Mucosa of rectum (tissue), 2 donors: ENCODE measurements at regions not wholly inside any gene's neighbourhood (a gene's known extent, or its start where the extent isn't known, plus 50 kb on each side); places are given as distances from the start of the nearest gene placed in this dataset.

ENCODE experiments used
- H3K27ac ChIP-seq, 2 donors: one replicate each; pipeline ENCODE4 v1.7.0; 2013; ENCODE audit warnings: inconsistent platforms in 2 of 2, low read depth in 2 of 2, low read length in 2 of 2
- H3K27me3 ChIP-seq, 2 donors: one replicate each; pipeline ENCODE4 v1.7.0; 2013; ENCODE audit warnings: low read length in 2 of 2; ENCODE audit not compliant: control insufficient read depth in 2 of 2, insufficient read depth in 2 of 2
- H3K36me3 ChIP-seq, 2 donors: one replicate each; pipeline ENCODE4 v1.7.0; 2013; ENCODE audit warnings: low read length in 2 of 2; ENCODE audit not compliant: control insufficient read depth in 2 of 2, insufficient read depth in 2 of 2
- H3K4me1 ChIP-seq, 2 donors: one replicate each; pipeline ENCODE4 v1.7.0; 2013; ENCODE audit warnings: low read length in 2 of 2, mild to moderate bottlenecking in 1 of 2; ENCODE audit not compliant: control insufficient read depth in 2 of 2, insufficient read depth in 2 of 2
- H3K4me3 ChIP-seq, 2 donors: one replicate each; pipeline ENCODE4 v1.7.0; 2013; ENCODE audit warnings: low read length in 2 of 2
- H3K9ac ChIP-seq, 2 donors: one replicate each; pipeline ENCODE4 v1.7.0; 2013; ENCODE audit warnings: low read length in 2 of 2, low read depth in 1 of 2, mild to moderate bottlenecking in 1 of 2
- H3K9me3 ChIP-seq, 2 donors: one replicate each; pipeline ENCODE4 v1.7.0; 2013; ENCODE audit warnings: low read length in 2 of 2; ENCODE audit not compliant: control insufficient read depth in 2 of 2
- donor health status: healthy.
- donor health status: Normal muscosa, but diverticular disease.

DNA sequence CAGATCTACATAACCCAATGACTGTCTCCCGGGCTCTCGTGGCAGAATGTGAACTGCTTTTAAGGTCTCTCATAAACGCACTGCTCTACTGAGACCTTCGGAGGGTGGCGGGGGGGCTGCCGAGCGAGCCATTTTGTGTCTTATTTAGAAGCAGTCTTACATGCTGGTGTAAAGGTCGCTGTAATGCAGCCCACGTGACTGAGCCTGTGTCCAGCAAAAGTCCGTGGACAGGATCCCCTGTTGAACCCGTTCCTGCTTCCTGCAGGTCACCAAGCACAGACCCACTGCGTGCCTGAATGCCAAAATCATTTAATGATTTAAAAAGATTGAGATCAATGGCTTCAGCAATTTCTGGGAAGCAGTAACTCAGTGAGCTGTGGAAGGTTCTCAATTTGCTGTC lies 415.9 kb downstream of the BCOR start:
- H3K27ac ChIP-seq, result no peak overlapping the region
- H3K4me1 ChIP-seq, result no peaks in the 10 kb centered on the region
- no peaks in the 10 kb centered on the region for H3K36me3 ChIP-seq
- H3K9me3 ChIP-seq, result no peaks in the 10 kb centered on the region
- H3K27me3 ChIP-seq, result peaks cover 0 to 6% of the 10 kb centered on the region in 2 donors
- H3K4me3 ChIP-seq, result no peak overlapping the region
- no peak overlapping the region for H3K9ac ChIP-seq

- no peaks in the 10 kb centered on the region for H3K4me1 ChIP-seq
- H3K9ac ChIP-seq, result no peak overlapping the region
- H3K4me3 ChIP-seq, result no peak overlapping the region
- H3K27ac ChIP-seq, result no peak overlapping the region
- no peaks in the 10 kb centered on the region for H3K9me3 ChIP-seq
- H3K36me3 ChIP-seq, result no peaks in the 10 kb centered on the region
- H3K27me3 ChIP-seq, result peaks cover 0 to 12% of the 10 kb centered on the region in 2 donors
Observed at GRCh38 chrX:39682778-39683177, 415.0 kb downstream of the BCOR start.

GRCh38 chrX:39688219-39688575 lies 409.6 kb downstream of the BCOR start:
- Histone ChIP-seq H3K9me3 (no peaks in the 10 kb centered on the region), H3K9ac (peak overlapping the region in 1 of 2 donors; percentile 51), H3K36me3 (no peaks in the 10 kb centered on the region), H3K4me3 (peak overlapping the region; percentile 7 to 25), H3K4me1 (peaks cover 3 to 6% of the 10 kb centered on the region in 2 donors), H3K27me3 (peaks cover 8% of the 10 kb centered on the region in 2 donors), H3K27ac (peak overlapping the region in 1 of 2 donors; percentile 13)

DNA sequence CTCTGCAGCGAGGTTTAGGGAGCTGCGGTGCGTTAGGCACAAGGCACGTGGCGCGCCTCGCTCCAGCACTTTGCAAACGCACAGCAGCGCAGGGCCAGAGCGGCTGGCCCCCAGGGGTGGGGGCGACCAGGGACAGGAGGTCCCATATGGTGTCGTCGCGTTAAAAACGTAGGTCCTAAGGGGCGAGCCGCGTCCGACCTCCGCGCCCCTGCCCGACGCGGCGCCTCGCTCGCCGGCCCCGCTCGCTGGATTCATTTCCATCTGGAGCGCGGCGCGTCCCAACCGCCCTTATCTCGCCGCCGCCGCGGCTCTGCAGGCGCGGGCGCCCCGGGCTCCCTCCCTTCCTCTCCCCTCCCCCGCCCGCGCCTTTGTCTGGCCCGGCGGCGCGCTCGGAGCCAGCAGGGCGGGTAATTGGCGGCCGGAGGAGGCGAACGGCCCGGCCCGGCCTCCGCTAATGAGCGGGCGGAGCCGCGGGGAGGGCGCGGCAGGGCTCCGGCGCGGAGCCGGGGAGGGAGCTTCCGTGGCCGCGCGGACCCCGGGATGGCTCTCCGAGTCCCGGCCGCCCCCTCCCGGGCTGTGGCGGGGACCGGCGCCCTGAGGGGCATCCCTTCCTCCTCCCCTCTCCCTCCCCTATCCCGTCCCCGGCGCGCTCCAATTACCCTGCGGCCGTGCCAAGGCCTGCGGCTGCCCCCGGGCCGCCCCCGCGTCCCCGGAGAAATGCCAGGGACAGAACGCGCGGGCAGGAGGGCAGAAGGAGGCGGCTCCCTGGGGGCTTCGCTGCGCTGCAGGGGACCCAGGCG lies 409.0 kb downstream of the BCOR start:
- Histone ChIP-seq H3K9ac (peak overlapping the region in 1 of 2 donors; percentile 58), H3K9me3 (no peaks in the 10 kb centered on the region), H3K4me1 (peaks cover 3 to 6% of the 10 kb centered on the region in 2 donors), H3K36me3 (no peaks in the 10 kb centered on the region), H3K4me3 (peak overlapping the region; percentile 33 to 44), H3K27me3 (peaks cover 8% of the 10 kb centered on the region in 2 donors), H3K27ac (peak overlapping the region; percentile 9 to 13)

DNA sequence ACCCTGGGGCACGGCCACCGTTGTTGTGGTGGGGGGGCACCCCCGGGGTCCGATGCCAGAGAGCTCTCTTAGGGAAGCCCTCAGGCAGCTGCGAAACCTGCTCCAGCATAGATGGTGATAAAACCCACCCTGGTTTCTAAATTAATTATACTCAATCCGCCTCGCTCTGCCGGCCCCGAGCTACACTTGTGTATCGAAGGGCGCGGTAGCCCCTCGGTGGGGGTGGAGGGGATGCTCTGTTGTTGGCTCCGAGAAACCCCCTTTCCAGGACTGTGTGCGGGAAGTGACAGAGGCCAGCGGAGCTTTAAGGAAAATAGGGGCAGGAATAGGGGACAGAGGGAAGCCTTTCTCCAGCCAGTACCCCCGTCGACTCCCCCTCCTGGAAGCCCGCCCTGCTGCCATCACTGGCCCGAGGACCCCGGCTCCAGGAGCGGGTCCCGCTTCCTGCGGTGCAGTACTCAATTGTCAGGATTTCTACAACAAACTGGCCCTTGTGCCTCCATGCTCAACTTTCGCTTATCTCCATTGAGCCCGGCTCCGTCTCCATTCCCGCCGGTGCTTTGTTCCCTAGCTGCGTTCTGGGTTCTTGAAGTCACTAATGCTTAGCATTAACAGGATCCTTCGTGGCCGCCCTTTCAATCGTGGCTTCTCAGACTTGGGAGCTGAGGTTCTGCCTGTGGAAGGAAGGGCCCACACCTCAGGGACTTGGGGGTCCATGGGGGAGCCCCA lies 408.2 kb downstream of the BCOR start:
- no peaks in the 10 kb centered on the region for H3K9me3 ChIP-seq
- H3K9ac ChIP-seq, result peak overlapping the region in 1 of 2 donors; percentile 58
- peak overlapping the region; percentile 33 to 44 for H3K4me3 ChIP-seq
- H3K36me3 ChIP-seq, result no peaks in the 10 kb centered on the region
- H3K4me1 ChIP-seq, result peaks cover 3 to 6% of the 10 kb centered on the region in 2 donors
- peaks cover 8% of the 10 kb centered on the region in 2 donors for H3K27me3 ChIP-seq
- peak overlapping the region in 1 of 2 donors; percentile 9 for H3K27ac ChIP-seq

DNA sequence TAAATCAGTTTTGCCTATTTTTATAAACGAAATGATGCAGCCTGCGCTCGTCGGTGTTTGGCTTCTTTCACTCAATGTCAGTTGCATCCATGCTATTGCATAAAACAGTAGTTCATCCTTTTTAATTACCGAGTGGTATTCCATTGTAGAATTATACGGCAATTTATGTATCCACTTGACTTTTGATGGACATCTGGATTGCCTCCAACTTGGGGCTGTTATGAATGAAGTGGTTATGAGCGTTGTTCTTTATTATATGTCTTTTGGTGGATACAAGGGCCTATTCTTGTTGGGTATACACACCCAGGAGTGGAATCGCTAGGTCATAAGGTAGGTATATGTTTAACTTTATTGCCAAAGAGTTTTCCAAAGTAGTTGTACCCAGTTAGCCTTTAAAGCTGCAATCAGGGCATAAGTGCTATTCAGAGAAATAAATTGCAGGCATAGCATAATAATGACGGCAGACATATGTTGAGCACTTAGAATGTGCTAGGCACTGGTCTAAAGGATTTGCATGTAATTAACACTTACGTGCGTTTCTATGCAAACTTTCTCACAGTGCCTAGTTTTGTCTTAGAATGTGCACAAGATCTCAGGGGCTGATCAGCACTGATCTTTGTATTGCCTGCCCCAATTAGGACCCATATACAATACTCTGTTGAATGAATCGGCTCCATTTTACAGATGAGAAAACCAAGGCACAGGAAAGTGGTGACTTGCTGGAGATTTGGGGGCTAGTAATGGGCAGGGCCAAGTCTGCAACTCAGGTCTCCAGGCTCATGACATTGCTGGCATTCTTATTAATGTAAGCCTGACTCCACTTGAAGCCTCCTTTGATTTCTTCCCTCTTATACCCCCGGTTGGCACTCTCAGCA lies 407.0 kb downstream of the BCOR start:
- no peak overlapping the region for H3K4me3 ChIP-seq
- H3K4me1 ChIP-seq, result peaks cover 3 to 6% of the 10 kb centered on the region in 2 donors
- H3K36me3 ChIP-seq, result no peaks in the 10 kb centered on the region
- no peak overlapping the region for H3K9ac ChIP-seq
- H3K27ac ChIP-seq, result no peak overlapping the region
- H3K27me3 ChIP-seq, result peaks cover 8% of the 10 kb centered on the region in 2 donors
- H3K9me3 ChIP-seq, result no peaks in the 10 kb centered on the region

- Histone ChIP-seq H3K36me3 (no peaks in the 10 kb centered on the region), H3K27ac (no peak overlapping the region), H3K9me3 (peaks cover 5 to 6% of the 10 kb centered on the region in 2 donors), H3K9ac (no peak overlapping the region), H3K4me1 (peaks cover 3 to 6% of the 10 kb centered on the region in 2 donors), H3K27me3 (peaks cover 8% of the 10 kb centered on the region in 2 donors), H3K4me3 (no peak overlapping the region)
Observed at GRCh38 chrX:39691724-39692123, 406.0 kb downstream of the BCOR start.

GRCh38 chrX:39692796-39693195 lies 405.0 kb downstream of the BCOR start:
- no peak overlapping the region for H3K27ac ChIP-seq
- peaks cover 2 to 8% of the 10 kb centered on the region in 2 donors for H3K27me3 ChIP-seq
- H3K36me3 ChIP-seq, result no peaks in the 10 kb centered on the region
- H3K9ac ChIP-seq, result no peak overlapping the region
- peaks cover 3 to 6% of the 10 kb centered on the region in 2 donors for H3K4me1 ChIP-seq
- no peak overlapping the region for H3K4me3 ChIP-seq
- peaks cover 5 to 6% of the 10 kb centered on the region in 2 donors for H3K9me3 ChIP-seq

DNA sequence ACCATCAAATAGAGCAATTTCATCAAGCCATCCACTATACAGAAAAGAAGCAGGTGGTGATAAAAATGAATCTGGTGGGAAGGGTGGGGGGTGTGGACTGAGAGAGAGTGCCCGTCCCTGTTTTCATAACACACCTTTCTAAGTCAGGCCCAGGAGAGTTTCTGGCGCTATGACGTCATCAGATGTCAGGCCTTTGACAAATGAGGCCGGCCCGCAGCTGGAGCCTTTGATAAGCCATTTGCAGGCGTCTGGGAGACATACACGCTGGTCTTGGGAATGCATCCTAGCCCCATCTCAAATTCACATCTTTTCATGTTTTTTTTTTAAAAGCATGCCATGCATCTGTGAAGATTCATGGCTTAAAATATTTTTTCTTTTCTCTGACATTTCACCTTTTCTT lies 404.5 kb downstream of the BCOR start:
- Histone ChIP-seq H3K36me3 (no peaks in the 10 kb centered on the region), H3K9ac (no peak overlapping the region), H3K4me3 (no peak overlapping the region), H3K27ac (no peak overlapping the region), H3K27me3 (peaks cover 2 to 8% of the 10 kb centered on the region in 2 donors), H3K9me3 (peaks cover 5 to 6% of the 10 kb centered on the region in 2 donors), H3K4me1 (peaks cover 3 to 4% of the 10 kb centered on the region in 2 donors)
